K562 (cell line): ENCODE measurements at regions not wholly inside any gene's neighbourhood (a gene's known extent, or its start where the extent isn't known, plus 50 kb on each side); places are given as distances from the start of the nearest gene placed in this dataset.

ENCODE experiments used
- ELF4 ChIP-seq: fragments of 450-650 bp; formaldehyde crosslinking; IDR thresholded peaks from 2 replicates; pipeline ENCODE4 v1.4.0; 2022; ENCODE audit warnings: missing genetic modification characterization
- ESRRA ChIP-seq: fragments of 450-650 bp; IDR thresholded peaks from 2 replicates; pipeline ENCODE4 v1.6.1; 2014; ENCODE audit warnings: low read depth, mild to moderate bottlenecking, moderate library complexity, borderline replicate concordance
- GATAD2B ChIP-seq: fragments of 450-650 bp; IDR thresholded peaks from 2 replicates; pipeline ENCODE4 v1.6.1; 2017; ENCODE audit warnings: mild to moderate bottlenecking, borderline replicate concordance
- NUFIP1 ChIP-seq: fragments of 450-650 bp; IDR thresholded peaks from 2 replicates; pipeline ENCODE4 v1.6.1; 2018; ENCODE audit not compliant: partially characterized antibody
- SAFB2 ChIP-seq: fragments of 200-400 bp; formaldehyde crosslinking; IDR thresholded peaks from 2 replicates; pipeline ENCODE4 v1.6.1; 2018; ENCODE audit warnings: borderline replicate concordance, low read length, low read depth, moderate library complexity; ENCODE audit not compliant: severe bottlenecking
- SMAD4 ChIP-seq: fragments of 250-450 bp; sonication (Bioruptor Pico); conservative IDR thresholded peaks from 2 replicates; pipeline ENCODE4 v1.8.0; 2021; ENCODE audit warnings: inconsistent platforms, mild to moderate bottlenecking, moderate library complexity
- SRF ChIP-seq, 2 experiments: fragments of 250-450, 450-650 bp in 1 of 2; sonication (Bioruptor Pico) in 1 of 2; sonication (generic) in 1 of 2; formaldehyde crosslinking; IDR thresholded peaks; 2 replicates each; pipeline versions ENCODE4 v1.5.0 to v1.5.1; 2020 to 2022; ENCODE audit warnings: mild to moderate bottlenecking in 1 of 2, missing genetic modification reagents in 1 of 2
- TEAD1 ChIP-seq, 2 experiments: fragments of 450-650 bp in 1 of 2; sonication (generic) in 1 of 2; formaldehyde crosslinking; IDR thresholded peaks; 2 replicates each; pipeline versions ENCODE4 v1.4.0 to v1.8.0; 2020 to 2022; ENCODE audit warnings: mild to moderate bottlenecking in 2 of 2, missing genetic modification reagents in 1 of 2
- TF ChIP-seq, protein P1 (sequence below): sonication (generic); formaldehyde crosslinking; IDR thresholded peaks from 2 replicates; pipeline ENCODE4 v1.8.1; 2023; ENCODE audit warnings: missing genetic modification reagents, mild to moderate bottlenecking, borderline replicate concordance
- TF ChIP-seq, protein P2 (sequence below), 2 experiments: IDR thresholded peaks in 1 of 2; conservative IDR thresholded peaks in 1 of 2; 2 replicates each; pipeline ENCODE4 v1.6.1; 2016; ENCODE audit warnings: low read depth in 2 of 2, mild to moderate bottlenecking in 1 of 2, missing compliant biosample characterization in 1 of 2, missing genetic modification characterization in 1 of 2, moderate library complexity in 1 of 2
- TF ChIP-seq, protein P3 (sequence below): fragments of 200-800 bp; sonication (Bioruptor generic); IDR thresholded peaks from 2 replicates; pipeline ENCODE4 v1.6.1; 2016; ENCODE audit warnings: missing genetic modification characterization, missing compliant biosample characterization
- TF ChIP-seq, protein P4 (sequence below): fragments of 250-450 bp; sonication (Bioruptor Pico); IDR thresholded peaks from 2 replicates; pipeline ENCODE4 v1.8.0; 2021; ENCODE audit warnings: mild to moderate bottlenecking, moderate library complexity

DNA sequence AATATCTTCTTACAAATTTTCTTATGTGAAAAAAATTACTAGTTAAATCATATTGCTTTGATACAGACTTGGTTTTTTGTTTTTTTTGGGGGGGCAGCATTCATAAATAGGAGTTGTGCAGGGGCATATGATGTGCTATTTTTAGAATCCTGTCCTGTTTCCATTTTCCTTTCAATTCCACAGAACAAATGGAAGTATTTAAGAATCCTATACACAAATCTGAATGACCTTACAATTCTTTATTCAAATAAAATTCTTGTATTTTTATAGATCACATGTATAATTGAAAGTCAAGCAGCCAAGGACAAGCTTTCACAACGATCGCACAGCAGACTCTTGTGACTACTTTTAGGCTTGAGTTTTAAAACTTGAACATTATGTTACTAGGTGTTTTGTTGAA lies 523.9 kb downstream of the ANKRD50 start (continued):
- TF ChIP-seq, protein P1, sequence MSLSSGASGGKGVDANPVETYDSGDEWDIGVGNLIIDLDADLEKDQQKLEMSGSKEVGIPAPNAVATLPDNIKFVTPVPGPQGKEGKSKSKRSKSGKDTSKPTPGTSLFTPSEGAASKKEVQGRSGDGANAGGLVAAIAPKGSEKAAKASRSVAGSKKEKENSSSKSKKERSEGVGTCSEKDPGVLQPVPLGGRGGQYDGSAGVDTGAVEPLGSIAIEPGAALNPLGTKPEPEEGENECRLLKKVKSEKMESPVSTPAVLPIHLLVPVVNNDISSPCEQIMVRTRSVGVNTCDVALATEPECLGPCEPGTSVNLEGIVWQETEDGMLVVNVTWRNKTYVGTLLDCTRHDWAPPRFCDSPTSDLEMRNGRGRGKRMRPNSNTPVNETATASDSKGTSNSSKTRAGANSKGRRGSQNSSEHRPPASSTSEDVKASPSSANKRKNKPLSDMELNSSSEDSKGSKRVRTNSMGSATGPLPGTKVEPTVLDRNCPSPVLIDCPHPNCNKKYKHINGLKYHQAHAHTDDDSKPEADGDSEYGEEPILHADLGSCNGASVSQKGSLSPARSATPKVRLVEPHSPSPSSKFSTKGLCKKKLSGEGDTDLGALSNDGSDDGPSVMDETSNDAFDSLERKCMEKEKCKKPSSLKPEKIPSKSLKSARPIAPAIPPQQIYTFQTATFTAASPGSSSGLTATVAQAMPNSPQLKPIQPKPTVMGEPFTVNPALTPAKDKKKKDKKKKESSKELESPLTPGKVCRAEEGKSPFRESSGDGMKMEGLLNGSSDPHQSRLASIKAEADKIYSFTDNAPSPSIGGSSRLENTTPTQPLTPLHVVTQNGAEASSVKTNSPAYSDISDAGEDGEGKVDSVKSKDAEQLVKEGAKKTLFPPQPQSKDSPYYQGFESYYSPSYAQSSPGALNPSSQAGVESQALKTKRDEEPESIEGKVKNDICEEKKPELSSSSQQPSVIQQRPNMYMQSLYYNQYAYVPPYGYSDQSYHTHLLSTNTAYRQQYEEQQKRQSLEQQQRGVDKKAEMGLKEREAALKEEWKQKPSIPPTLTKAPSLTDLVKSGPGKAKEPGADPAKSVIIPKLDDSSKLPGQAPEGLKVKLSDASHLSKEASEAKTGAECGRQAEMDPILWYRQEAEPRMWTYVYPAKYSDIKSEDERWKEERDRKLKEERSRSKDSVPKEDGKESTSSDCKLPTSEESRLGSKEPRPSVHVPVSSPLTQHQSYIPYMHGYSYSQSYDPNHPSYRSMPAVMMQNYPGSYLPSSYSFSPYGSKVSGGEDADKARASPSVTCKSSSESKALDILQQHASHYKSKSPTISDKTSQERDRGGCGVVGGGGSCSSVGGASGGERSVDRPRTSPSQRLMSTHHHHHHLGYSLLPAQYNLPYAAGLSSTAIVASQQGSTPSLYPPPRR = no peak
- TF ChIP-seq, protein P2, sequence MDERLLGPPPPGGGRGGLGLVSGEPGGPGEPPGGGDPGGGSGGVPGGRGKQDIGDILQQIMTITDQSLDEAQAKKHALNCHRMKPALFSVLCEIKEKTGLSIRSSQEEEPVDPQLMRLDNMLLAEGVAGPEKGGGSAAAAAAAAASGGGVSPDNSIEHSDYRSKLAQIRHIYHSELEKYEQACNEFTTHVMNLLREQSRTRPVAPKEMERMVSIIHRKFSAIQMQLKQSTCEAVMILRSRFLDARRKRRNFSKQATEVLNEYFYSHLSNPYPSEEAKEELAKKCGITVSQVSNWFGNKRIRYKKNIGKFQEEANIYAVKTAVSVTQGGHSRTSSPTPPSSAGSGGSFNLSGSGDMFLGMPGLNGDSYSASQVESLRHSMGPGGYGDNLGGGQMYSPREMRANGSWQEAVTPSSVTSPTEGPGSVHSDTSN (CRISPR knock-in tag; IDR thresholded peaks at IDR 0.05; ENCODE audit: low read depth) = no peak
- TF ChIP-seq, protein P2 (tag; conservative IDR thresholded peaks at IDR 0.05; ENCODE audit: low read depth) = no peak
- no peak for TF ChIP-seq ESRRA
- no peak for TF ChIP-seq ELF4
- TF ChIP-seq TEAD1 (CRISPR knock-in tag; IDR thresholded peaks at IDR 0.05) = no peak
- TF ChIP-seq, protein P3, sequence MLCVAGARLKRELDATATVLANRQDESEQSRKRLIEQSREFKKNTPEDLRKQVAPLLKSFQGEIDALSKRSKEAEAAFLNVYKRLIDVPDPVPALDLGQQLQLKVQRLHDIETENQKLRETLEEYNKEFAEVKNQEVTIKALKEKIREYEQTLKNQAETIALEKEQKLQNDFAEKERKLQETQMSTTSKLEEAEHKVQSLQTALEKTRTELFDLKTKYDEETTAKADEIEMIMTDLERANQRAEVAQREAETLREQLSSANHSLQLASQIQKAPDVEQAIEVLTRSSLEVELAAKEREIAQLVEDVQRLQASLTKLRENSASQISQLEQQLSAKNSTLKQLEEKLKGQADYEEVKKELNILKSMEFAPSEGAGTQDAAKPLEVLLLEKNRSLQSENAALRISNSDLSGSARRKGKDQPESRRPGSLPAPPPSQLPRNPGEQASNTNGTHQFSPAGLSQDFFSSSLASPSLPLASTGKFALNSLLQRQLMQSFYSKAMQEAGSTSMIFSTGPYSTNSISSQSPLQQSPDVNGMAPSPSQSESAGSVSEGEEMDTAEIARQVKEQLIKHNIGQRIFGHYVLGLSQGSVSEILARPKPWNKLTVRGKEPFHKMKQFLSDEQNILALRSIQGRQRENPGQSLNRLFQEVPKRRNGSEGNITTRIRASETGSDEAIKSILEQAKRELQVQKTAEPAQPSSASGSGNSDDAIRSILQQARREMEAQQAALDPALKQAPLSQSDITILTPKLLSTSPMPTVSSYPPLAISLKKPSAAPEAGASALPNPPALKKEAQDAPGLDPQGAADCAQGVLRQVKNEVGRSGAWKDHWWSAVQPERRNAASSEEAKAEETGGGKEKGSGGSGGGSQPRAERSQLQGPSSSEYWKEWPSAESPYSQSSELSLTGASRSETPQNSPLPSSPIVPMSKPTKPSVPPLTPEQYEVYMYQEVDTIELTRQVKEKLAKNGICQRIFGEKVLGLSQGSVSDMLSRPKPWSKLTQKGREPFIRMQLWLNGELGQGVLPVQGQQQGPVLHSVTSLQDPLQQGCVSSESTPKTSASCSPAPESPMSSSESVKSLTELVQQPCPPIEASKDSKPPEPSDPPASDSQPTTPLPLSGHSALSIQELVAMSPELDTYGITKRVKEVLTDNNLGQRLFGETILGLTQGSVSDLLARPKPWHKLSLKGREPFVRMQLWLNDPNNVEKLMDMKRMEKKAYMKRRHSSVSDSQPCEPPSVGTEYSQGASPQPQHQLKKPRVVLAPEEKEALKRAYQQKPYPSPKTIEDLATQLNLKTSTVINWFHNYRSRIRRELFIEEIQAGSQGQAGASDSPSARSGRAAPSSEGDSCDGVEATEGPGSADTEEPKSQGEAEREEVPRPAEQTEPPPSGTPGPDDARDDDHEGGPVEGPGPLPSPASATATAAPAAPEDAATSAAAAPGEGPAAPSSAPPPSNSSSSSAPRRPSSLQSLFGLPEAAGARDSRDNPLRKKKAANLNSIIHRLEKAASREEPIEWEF (CRISPR knock-in tag) = no peak
- no peak for TF ChIP-seq NUFIP1
- no peak for TF ChIP-seq GATAD2B
- TF ChIP-seq SAFB2 = no peak
- TF ChIP-seq, protein P4, sequence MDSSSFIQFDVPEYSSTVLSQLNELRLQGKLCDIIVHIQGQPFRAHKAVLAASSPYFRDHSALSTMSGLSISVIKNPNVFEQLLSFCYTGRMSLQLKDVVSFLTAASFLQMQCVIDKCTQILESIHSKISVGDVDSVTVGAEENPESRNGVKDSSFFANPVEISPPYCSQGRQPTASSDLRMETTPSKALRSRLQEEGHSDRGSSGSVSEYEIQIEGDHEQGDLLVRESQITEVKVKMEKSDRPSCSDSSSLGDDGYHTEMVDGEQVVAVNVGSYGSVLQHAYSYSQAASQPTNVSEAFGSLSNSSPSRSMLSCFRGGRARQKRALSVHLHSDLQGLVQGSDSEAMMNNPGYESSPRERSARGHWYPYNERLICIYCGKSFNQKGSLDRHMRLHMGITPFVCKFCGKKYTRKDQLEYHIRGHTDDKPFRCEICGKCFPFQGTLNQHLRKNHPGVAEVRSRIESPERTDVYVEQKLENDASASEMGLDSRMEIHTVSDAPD = no peak
- TF ChIP-seq SMAD4 (CRISPR knock-in tag) = no peak
- no peak for TF ChIP-seq SRF (CRISPR knock-in tag; IDR thresholded peaks at IDR 0.05)
